ENCODE measurements at regions not wholly inside any gene's neighbourhood (a gene's known extent, or its start where the extent isn't known, plus 50 kb on each side); places are given as distances from the start of the nearest gene placed in this dataset.
"Not testable (repeated sequence)": the region's sequence is repeated elsewhere in the genome, so short reads cannot be mapped to it uniquely, and the experiment has no call there.

DNA sequence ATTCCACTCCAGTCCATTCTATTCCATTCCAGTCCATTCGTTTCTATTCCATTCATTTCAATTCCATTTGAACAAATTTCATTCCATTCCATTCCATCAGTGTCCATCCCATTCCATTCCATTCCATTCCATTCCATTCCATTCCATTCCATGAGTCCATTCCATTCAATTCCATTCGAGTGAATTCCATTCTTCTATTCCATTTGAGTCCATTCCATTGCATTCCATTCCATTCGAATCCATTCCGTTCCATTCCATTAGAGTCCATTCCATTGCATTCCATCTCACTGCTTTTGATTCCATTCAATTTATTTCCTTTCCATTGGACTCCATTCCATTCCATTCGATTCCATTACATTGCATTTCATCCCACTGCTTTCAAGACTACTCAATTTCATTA lies 1132.1 kb downstream of the RPIA start:
- Histone ChIP-seq H3K79me2 (ENCODE audit: insufficient read depth, low read length) (no peaks in the 10 kb centered on the region), H3K9ac (ENCODE audit: low read length) (no peak overlapping the region), H3K4me2 (ENCODE audit: low read length) (no peak overlapping the region), H3K36me3 (ENCODE audit: insufficient read depth, low read length) (no peaks in the 10 kb centered on the region), H3K27me3 (ENCODE audit: insufficient read depth, low read length) (no peaks in the 10 kb centered on the region), H3K9me2 (ENCODE audit: low read depth, low read length) (no peaks in the 10 kb centered on the region), H3F3A (ENCODE audit: insufficient read depth, low read length) (0 out of 2 replicates have a peak, but pooled peaks cover 4% of the 10 kb centered on the region), H3K4me1 (ENCODE audit: insufficient read depth, low read length, severe bottlenecking) (no peaks in the 10 kb centered on the region), H3K9me3 (ENCODE audit: low read length) (peaks cover 68% of the 10 kb centered on the region), H2AFZ (ENCODE audit: low read length) (no peak overlapping the region), H3K4me3 (ENCODE audit: low read depth, low read length, poor library complexity, severe bottlenecking) (no peak overlapping the region), H3K27ac (ENCODE audit: low read depth, low read length, poor library complexity, severe bottlenecking) (no peak overlapping the region), H4K20me1 (ENCODE audit: insufficient read depth, low read length) (no peaks in the 10 kb centered on the region)
- TF ChIP-seq EZH2 (IDR thresholded peaks at IDR 0.05; ENCODE audit: borderline replicate concordance, low read length), result no peak
- TF ChIP-seq, protein P1, sequence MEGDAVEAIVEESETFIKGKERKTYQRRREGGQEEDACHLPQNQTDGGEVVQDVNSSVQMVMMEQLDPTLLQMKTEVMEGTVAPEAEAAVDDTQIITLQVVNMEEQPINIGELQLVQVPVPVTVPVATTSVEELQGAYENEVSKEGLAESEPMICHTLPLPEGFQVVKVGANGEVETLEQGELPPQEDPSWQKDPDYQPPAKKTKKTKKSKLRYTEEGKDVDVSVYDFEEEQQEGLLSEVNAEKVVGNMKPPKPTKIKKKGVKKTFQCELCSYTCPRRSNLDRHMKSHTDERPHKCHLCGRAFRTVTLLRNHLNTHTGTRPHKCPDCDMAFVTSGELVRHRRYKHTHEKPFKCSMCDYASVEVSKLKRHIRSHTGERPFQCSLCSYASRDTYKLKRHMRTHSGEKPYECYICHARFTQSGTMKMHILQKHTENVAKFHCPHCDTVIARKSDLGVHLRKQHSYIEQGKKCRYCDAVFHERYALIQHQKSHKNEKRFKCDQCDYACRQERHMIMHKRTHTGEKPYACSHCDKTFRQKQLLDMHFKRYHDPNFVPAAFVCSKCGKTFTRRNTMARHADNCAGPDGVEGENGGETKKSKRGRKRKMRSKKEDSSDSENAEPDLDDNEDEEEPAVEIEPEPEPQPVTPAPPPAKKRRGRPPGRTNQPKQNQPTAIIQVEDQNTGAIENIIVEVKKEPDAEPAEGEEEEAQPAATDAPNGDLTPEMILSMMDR (IDR thresholded peaks at IDR 0.05; ENCODE audit: low read length), result no peak

DNA sequence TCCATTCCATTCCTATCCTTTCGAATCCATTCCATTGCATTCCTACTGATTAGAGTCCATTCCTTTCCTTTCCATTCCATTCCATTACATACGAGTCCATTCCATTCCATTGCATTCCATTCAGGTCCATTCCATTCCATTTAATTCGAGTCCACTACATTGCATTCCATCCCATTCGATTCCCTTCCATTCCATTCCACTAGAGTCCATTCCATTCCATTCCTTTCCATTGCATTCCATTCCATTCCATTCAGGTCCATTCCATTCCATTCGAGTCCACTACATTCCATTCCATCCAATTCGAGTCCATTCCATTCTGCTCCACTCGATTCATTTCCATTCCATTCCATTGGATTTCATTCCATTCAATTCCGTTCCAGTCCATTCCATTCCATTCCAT lies 1133.6 kb downstream of the RPIA start:
- H3K79me2 ChIP-seq (ENCODE audit: insufficient read depth, low read length), result no peaks in the 10 kb centered on the region
- no peaks in the 10 kb centered on the region for H3K4me1 ChIP-seq (ENCODE audit: insufficient read depth, low read length, severe bottlenecking)
- no peak overlapping the region for H3K9ac ChIP-seq (ENCODE audit: low read length)
- H3K9me3 ChIP-seq (ENCODE audit: low read length), result peaks cover 54% of the 10 kb centered on the region
- no peaks in the 10 kb centered on the region for H3K36me3 ChIP-seq (ENCODE audit: insufficient read depth, low read length)
- H3K4me2 ChIP-seq (ENCODE audit: low read length), result no peak overlapping the region
- H3K27ac ChIP-seq (ENCODE audit: low read depth, low read length, poor library complexity, severe bottlenecking), result no peak overlapping the region
- no peaks in the 10 kb centered on the region for H3K9me2 ChIP-seq (ENCODE audit: low read depth, low read length)
- H3F3A ChIP-seq (ENCODE audit: insufficient read depth, low read length), result no peaks in the 10 kb centered on the region; the same call in 1 of the 2 replicates
- TF ChIP-seq, protein P1 (IDR thresholded peaks at IDR 0.05; ENCODE audit: low read length), result no peak
- TF ChIP-seq EZH2 (IDR thresholded peaks at IDR 0.05; ENCODE audit: borderline replicate concordance, low read length), result no peak
- H4K20me1 ChIP-seq (ENCODE audit: insufficient read depth, low read length), result no peaks in the 10 kb centered on the region
- no peaks in the 10 kb centered on the region for H3K27me3 ChIP-seq (ENCODE audit: insufficient read depth, low read length)
- no peak overlapping the region for H3K4me3 ChIP-seq (ENCODE audit: low read depth, low read length, poor library complexity, severe bottlenecking)
- no peak overlapping the region for H2AFZ ChIP-seq (ENCODE audit: low read length)

DNA sequence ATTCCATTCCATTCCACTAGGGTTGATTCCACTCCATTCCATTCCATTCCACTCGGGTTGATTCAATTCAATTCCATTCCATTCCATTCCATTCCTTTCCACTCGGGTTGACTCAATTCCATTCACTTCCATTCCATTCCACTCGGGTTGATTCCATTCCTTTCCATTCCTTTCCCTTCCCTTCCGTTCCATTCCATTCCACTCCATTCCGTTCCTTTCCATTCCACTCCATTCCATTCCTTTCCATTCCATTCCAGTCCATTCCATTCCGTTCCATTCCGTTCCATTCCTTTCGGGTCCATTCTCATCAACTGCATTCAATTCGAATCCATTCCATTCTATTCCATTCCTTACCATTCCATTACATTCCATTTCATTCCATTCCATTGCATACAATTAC lies 1135.3 kb downstream of the RPIA start:
- H3K36me3 ChIP-seq (ENCODE audit: insufficient read depth, low read length); H3K9me2 ChIP-seq (ENCODE audit: low read depth, low read length); H2AFZ ChIP-seq (ENCODE audit: low read length); H3K27ac ChIP-seq (ENCODE audit: low read depth, low read length, poor library complexity, severe bottlenecking); H3K79me2 ChIP-seq (ENCODE audit: insufficient read depth, low read length); H3K4me1 ChIP-seq (ENCODE audit: insufficient read depth, low read length, severe bottlenecking); H3K4me2 ChIP-seq (ENCODE audit: low read length); H3F3A ChIP-seq (ENCODE audit: insufficient read depth, low read length); H3K9ac ChIP-seq (ENCODE audit: low read length); H3K27me3 ChIP-seq (ENCODE audit: insufficient read depth, low read length); H4K20me1 ChIP-seq (ENCODE audit: insufficient read depth, low read length); H3K4me3 ChIP-seq (ENCODE audit: low read depth, low read length, poor library complexity, severe bottlenecking): not testable (repeated sequence)
- H3K9me3 ChIP-seq (ENCODE audit: low read length), result peaks cover 50% of the 10 kb centered on the region

DNA sequence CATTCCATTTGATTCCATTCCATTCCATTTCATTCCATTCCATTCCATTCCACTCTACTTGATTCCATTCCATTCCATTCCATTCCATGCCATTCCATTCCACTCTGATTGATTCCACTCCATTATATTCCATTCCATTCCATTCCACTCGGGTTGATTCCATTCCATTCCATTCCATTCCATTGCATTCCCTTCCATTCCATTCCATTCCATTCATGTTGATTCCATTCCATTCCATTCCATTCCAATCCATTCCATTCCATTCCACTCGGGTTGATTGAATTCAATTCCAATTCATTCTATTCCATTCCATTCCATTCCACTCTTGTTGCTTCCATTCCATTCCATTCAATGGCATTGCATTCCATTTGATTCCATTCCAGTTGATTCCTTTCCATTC lies 1136.4 kb downstream of the RPIA start:
- H3K4me1 ChIP-seq (ENCODE audit: insufficient read depth, low read length, severe bottlenecking); H3K9me2 ChIP-seq (ENCODE audit: low read depth, low read length); H3F3A ChIP-seq (ENCODE audit: insufficient read depth, low read length); H4K20me1 ChIP-seq (ENCODE audit: insufficient read depth, low read length); H3K4me2 ChIP-seq (ENCODE audit: low read length); H3K9ac ChIP-seq (ENCODE audit: low read length); H2AFZ ChIP-seq (ENCODE audit: low read length); H3K79me2 ChIP-seq (ENCODE audit: insufficient read depth, low read length); H3K36me3 ChIP-seq (ENCODE audit: insufficient read depth, low read length); H3K27ac ChIP-seq (ENCODE audit: low read depth, low read length, poor library complexity, severe bottlenecking); H3K4me3 ChIP-seq (ENCODE audit: low read depth, low read length, poor library complexity, severe bottlenecking); H3K27me3 ChIP-seq (ENCODE audit: insufficient read depth, low read length): not testable (repeated sequence)
- peaks cover 52% of the 10 kb centered on the region for H3K9me3 ChIP-seq (ENCODE audit: low read length)

DNA sequence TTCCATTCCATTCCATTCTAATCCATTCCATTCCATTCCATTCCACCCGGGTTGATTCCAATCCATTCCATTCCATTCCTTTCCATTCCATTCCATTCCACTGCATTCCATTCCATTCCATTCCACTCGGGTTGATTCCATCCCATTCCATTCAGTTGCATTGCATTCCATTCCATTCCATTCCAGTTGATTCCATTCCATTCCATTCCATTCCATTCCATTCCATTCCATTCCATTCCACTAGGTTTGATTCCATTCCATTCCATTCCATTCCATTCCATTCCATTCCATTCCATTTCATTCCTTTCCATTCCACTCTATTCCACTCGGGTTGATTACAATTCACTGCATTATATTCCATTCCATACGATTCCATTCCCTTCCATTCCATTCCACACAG lies 1136.9 kb downstream of the RPIA start:
- not testable (repeated sequence) for H3K79me2 ChIP-seq (ENCODE audit: insufficient read depth, low read length); H3K27ac ChIP-seq (ENCODE audit: low read depth, low read length, poor library complexity, severe bottlenecking)

DNA sequence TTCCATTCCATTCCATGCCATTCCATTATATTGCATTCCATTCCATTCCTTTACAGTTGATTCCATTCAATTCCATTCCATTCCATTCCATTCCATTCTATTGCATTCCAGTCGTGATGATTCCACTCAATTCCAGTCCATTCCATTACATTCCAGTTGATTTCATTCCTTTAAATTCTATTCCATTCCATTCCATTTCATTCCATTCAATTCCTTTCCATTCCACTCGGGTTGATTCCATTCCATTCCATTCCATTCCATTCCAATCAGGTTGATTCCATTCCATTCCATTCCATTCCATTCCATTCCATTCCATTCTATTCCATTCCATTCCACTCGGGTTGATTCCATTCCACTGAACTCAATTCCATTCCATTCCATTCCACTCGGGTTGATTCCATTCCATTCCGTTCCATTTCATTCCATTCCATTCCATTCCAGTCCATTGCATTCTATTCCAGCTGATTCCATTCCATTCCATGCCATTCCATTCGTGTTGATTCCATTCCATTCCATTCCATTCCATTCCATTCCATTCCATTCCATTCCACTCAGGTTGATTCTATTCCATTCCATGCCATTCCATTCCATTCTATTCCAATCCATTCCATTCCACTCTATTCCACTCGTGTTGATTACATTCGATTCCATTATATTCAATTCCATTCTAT lies 1137.6 kb downstream of the RPIA start:
- H3K4me3 ChIP-seq (ENCODE audit: low read depth, low read length, poor library complexity, severe bottlenecking); H3K79me2 ChIP-seq (ENCODE audit: insufficient read depth, low read length); H3K4me1 ChIP-seq (ENCODE audit: insufficient read depth, low read length, severe bottlenecking); H2AFZ ChIP-seq (ENCODE audit: low read length); H3K4me2 ChIP-seq (ENCODE audit: low read length); H3K27ac ChIP-seq (ENCODE audit: low read depth, low read length, poor library complexity, severe bottlenecking); H3K36me3 ChIP-seq (ENCODE audit: insufficient read depth, low read length); H3K27me3 ChIP-seq (ENCODE audit: insufficient read depth, low read length); H3K9me2 ChIP-seq (ENCODE audit: low read depth, low read length); H3F3A ChIP-seq (ENCODE audit: insufficient read depth, low read length); H4K20me1 ChIP-seq (ENCODE audit: insufficient read depth, low read length); H3K9ac ChIP-seq (ENCODE audit: low read length): not testable (repeated sequence)
- peaks cover 42% of the 10 kb centered on the region for H3K9me3 ChIP-seq (ENCODE audit: low read length)

More for the DNA sequence above, 1136.9 kb downstream of the RPIA start:
- H2AFZ ChIP-seq (ENCODE audit: low read length); H4K20me1 ChIP-seq (ENCODE audit: insufficient read depth, low read length); H3F3A ChIP-seq (ENCODE audit: insufficient read depth, low read length); H3K9ac ChIP-seq (ENCODE audit: low read length); H3K9me2 ChIP-seq (ENCODE audit: low read depth, low read length); H3K4me2 ChIP-seq (ENCODE audit: low read length); H3K27me3 ChIP-seq (ENCODE audit: insufficient read depth, low read length); H3K36me3 ChIP-seq (ENCODE audit: insufficient read depth, low read length); H3K4me1 ChIP-seq (ENCODE audit: insufficient read depth, low read length, severe bottlenecking); H3K4me3 ChIP-seq (ENCODE audit: low read depth, low read length, poor library complexity, severe bottlenecking): not testable (repeated sequence)
- H3K9me3 ChIP-seq (ENCODE audit: low read length), result peaks cover 48% of the 10 kb centered on the region
